Fibroblast of the conjunctiva (primary cell): ENCODE measurements at regions not wholly inside any gene's neighbourhood (a gene's known extent, or its start where the extent isn't known, plus 50 kb on each side); places are given as distances from the start of the nearest gene placed in this dataset.
"Not testable (repeated sequence)": the region's sequence is repeated elsewhere in the genome, so short reads cannot be mapped to it uniquely, and the experiment has no call there.

Source experiments
- DNase-seq: peaks from one replicate; pipeline ENCODE4 v3.0.0-alpha.2; 2010; ENCODE audit warnings: low read depth

- DNase-seq, result no peak
Observed at GRCh38 chr6:170017603-170018320, 266.3 kb downstream of the ERMARD start.

GRCh38 chr6:170013815-170014214, 262.4 kb downstream of the ERMARD start:
- no peak for DNase-seq

GRCh38 chr6:170012037-170012330, 260.6 kb downstream of the ERMARD start:
- DNase-seq, result no peak

GRCh38 chr6:170011204-170012036, 260.0 kb downstream of the ERMARD start:
- DNase-seq, result no peak

GRCh38 chr6:170010665-170011203, 259.3 kb downstream of the ERMARD start:
- DNase-seq, result no peak

- no peak for DNase-seq
Observed at GRCh38 chr6:170008294-170008785, 256.9 kb downstream of the ERMARD start.

GRCh38 chr6:170007468-170008293, 256.3 kb downstream of the ERMARD start:
- DNase-seq, result no peak

- no peak for DNase-seq
Observed at GRCh38 chr6:170006900-170007467, 255.6 kb downstream of the ERMARD start.

- DNase-seq, result no peak
Observed at GRCh38 chr6:170006071-170006899, 254.9 kb downstream of the ERMARD start.

GRCh38 chr6:170005665-170006064, 254.2 kb downstream of the ERMARD start:
- no peak for DNase-seq

GRCh38 chr6:170004585-170005210, 253.3 kb downstream of the ERMARD start:
- no peak for DNase-seq

GRCh38 chr6:170003451-170004160, 252.2 kb downstream of the ERMARD start:
- no peak for DNase-seq

- no peak for DNase-seq
Observed at GRCh38 chr6:170003027-170003426, 251.6 kb downstream of the ERMARD start.

- DNase-seq, result not testable (repeated sequence)
Observed at GRCh38 chr6:170001782-170002181, 250.4 kb downstream of the ERMARD start.

- no peak for DNase-seq
Observed at GRCh38 chr6:170000071-170000843, 248.8 kb downstream of the ERMARD start.

GRCh38 chr6:169999367-169999766, 247.9 kb downstream of the ERMARD start:
- no peak for DNase-seq

- no peak for DNase-seq
Observed at GRCh38 chr6:169998457-169998856, 247.0 kb downstream of the ERMARD start.

GRCh38 chr6:169997930-169998218, 246.5 kb downstream of the ERMARD start:
- DNase-seq, result no peak
